Gastrocnemius medialis (tissue), 4 donors: ENCODE measurements at regions not wholly inside any gene's neighbourhood (a gene's known extent, or its start where the extent isn't known, plus 50 kb on each side); places are given as distances from the start of the nearest gene placed in this dataset.

ENCODE experiments used
- CTCF ChIP-seq, 5 experiments: fragments of 450-650 bp in 3 of 5; fragments of 200-600 bp in 2 of 5; sonication (generic) in 2 of 5; IDR thresholded peaks in 4 of 5; conservative IDR thresholded peaks in 1 of 5; 1 replicate in 4 of 5; 2 replicates in 1 of 5; pipeline ENCODE4 v1.5.1; 2016 to 2019; ENCODE audit warnings: antibody characterized with exemption in 5 of 5, mild to moderate bottlenecking in 3 of 5, moderate library complexity in 3 of 5
- POLR2A ChIP-seq, 2 donors: fragments of 450-650 bp; IDR thresholded peaks; one replicate each; pipeline ENCODE4 v1.6.1; 2017; ENCODE audit warnings: antibody characterized with exemption in 2 of 2, mild to moderate bottlenecking in 2 of 2, moderate library complexity in 2 of 2

DNA sequence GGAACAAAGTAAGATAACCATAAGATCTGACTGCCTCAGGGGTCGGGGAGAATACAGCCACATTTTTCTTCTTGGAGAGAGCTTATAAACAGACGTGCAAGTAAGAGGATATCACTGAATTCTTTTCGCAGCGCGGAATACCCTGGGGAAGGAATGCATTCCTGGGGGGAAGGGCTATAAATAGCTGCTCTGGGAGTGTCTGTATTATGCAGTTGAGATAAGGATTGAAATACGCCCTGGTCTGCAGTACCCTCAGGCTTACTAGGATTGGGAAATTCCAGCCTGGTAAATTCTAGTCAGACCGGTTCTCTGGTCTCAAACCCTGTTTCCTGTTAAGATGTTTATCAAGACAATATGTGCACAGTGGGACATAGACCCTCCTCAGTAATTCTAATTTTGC is 1491.7 kb upstream of the RAG2 start:
- TF ChIP-seq CTCF (IDR thresholded peaks at IDR 0.05 in 4 of 5, conservative IDR thresholded peaks at IDR 0.05 in 1 of 5) (no peak), POLR2A (IDR thresholded peaks at IDR 0.05) (no peak)
